H9 (cell line): ENCODE measurements at regions not wholly inside any gene's neighbourhood (a gene's known extent, or its start where the extent isn't known, plus 50 kb on each side); places are given as distances from the start of the nearest gene placed in this dataset.

Experiments
- DNase-seq: peaks from one replicate; pipeline ENCODE4 v3.0.0-alpha.2; 2017
- H2AFZ ChIP-seq: one replicate; pipeline ENCODE4 v1.6.1; 2013; ENCODE audit warnings: mild to moderate bottlenecking, low read length, control low read depth, moderate library complexity
- H2AK5ac ChIP-seq: 2 replicates; pipeline ENCODE4 v1.6.1; 2013; ENCODE audit warnings: low read length, control low read depth, mixed read lengths; ENCODE audit not compliant: insufficient read length
- H2BK120ac ChIP-seq: one replicate; pipeline ENCODE4 v1.6.1; 2013; ENCODE audit warnings: low read depth, mild to moderate bottlenecking, low read length, control low read depth, inconsistent platforms; ENCODE audit not compliant: poor library complexity, severe bottlenecking
- H2BK12ac ChIP-seq: 2 replicates; pipeline ENCODE4 v1.6.1; 2013; ENCODE audit warnings: low read length, control low read depth, mixed read lengths, low read depth; ENCODE audit not compliant: insufficient read length
- H2BK15ac ChIP-seq: 2 replicates; pipeline ENCODE4 v1.6.1; 2013; ENCODE audit warnings: low read depth, low read length, control low read depth
- H2BK20ac ChIP-seq: one replicate; pipeline ENCODE4 v1.6.1; 2013; ENCODE audit warnings: low read depth, mild to moderate bottlenecking, low read length, control low read depth, inconsistent platforms; ENCODE audit not compliant: poor library complexity, severe bottlenecking
- H2BK5ac ChIP-seq: 2 replicates; pipeline ENCODE4 v1.6.1; 2013; ENCODE audit warnings: low read length, control low read depth, mixed read lengths; ENCODE audit not compliant: insufficient read length
- H3K14ac ChIP-seq: 2 replicates; pipeline ENCODE4 v1.6.1; 2013; ENCODE audit warnings: low read length, control low read depth; ENCODE audit not compliant: insufficient read depth
- H3K18ac ChIP-seq: 2 replicates; pipeline ENCODE4 v1.6.1; 2013; ENCODE audit warnings: low read depth, mild to moderate bottlenecking, mixed read lengths, low read length, control low read depth; ENCODE audit not compliant: insufficient read length
- H3K23ac ChIP-seq: 2 replicates; pipeline ENCODE4 v1.6.1; 2013; ENCODE audit warnings: low read length, control low read depth, mixed read lengths, low read depth; ENCODE audit not compliant: insufficient read length
- H3K23me2 ChIP-seq: 2 replicates; pipeline ENCODE4 v1.6.1; 2013; ENCODE audit warnings: low read depth, mild to moderate bottlenecking, mixed read lengths, low read length, control low read depth; ENCODE audit not compliant: insufficient read length, poor library complexity, severe bottlenecking
- H3K27ac ChIP-seq: 2 replicates; pipeline ENCODE4 v1.5.1; 2013; ENCODE audit warnings: low read length, control low read depth, mixed read lengths, low read depth; ENCODE audit not compliant: insufficient read length
- H3K27me3 ChIP-seq: 2 replicates; pipeline ENCODE4 v1.6.1; 2013; ENCODE audit warnings: low read length, control low read depth, inconsistent platforms; ENCODE audit not compliant: insufficient read depth
- H3K4ac ChIP-seq: 2 replicates; pipeline ENCODE4 v1.6.1; 2013; ENCODE audit warnings: low read depth, mild to moderate bottlenecking, control low read depth, inconsistent platforms, low read length, moderate library complexity
- H3K4me1 ChIP-seq: 2 replicates; pipeline ENCODE4 v1.6.1; 2013; ENCODE audit warnings: low read length, control low read depth, inconsistent platforms; ENCODE audit not compliant: insufficient read depth
- H3K4me2 ChIP-seq: 2 replicates; pipeline ENCODE4 v1.6.1; 2013; ENCODE audit warnings: low read length, control low read depth, mixed read lengths; ENCODE audit not compliant: insufficient read length, insufficient read depth
- H3K56ac ChIP-seq: 2 replicates; pipeline ENCODE4 v1.6.1; 2013; ENCODE audit warnings: low read depth, mild to moderate bottlenecking, mixed read lengths, low read length, control low read depth; ENCODE audit not compliant: insufficient read length
- H3K79me1 ChIP-seq: 2 replicates; pipeline ENCODE4 v1.6.1; 2013; ENCODE audit warnings: low read depth, mild to moderate bottlenecking, moderate library complexity, low read length, control low read depth, inconsistent platforms; ENCODE audit not compliant: insufficient read depth, poor library complexity, severe bottlenecking
- H3K79me2 ChIP-seq: 2 replicates; pipeline ENCODE4 v1.6.1; 2013; ENCODE audit warnings: low read length, control low read depth, inconsistent platforms; ENCODE audit not compliant: insufficient read depth
- H3K9ac ChIP-seq: 2 replicates; pipeline ENCODE4 v1.6.1; 2013; ENCODE audit warnings: low read length, control low read depth, mixed read lengths; ENCODE audit not compliant: insufficient read length; ENCODE audit errors: extremely low read depth
- H3K9me3 ChIP-seq: one replicate; pipeline ENCODE4 v1.6.1; 2013; ENCODE audit warnings: low read depth, low read length, inconsistent platforms; ENCODE audit not compliant: control insufficient read depth
- H3T11ph ChIP-seq: one replicate; pipeline ENCODE4 v1.6.1; 2013; ENCODE audit warnings: mild to moderate bottlenecking, low read length, control low read depth, inconsistent platforms
- H4K20me1 ChIP-seq: one replicate; pipeline ENCODE4 v1.6.1; 2013; ENCODE audit not compliant: control insufficient read depth, insufficient read length, insufficient read depth
- H4K5ac ChIP-seq: 2 replicates; pipeline ENCODE4 v1.6.1; 2013; ENCODE audit warnings: low read depth, mild to moderate bottlenecking, mixed read lengths, low read length, control low read depth; ENCODE audit not compliant: insufficient read length
- H4K8ac ChIP-seq: replicated peaks from 2 replicates; pipeline ENCODE4 v1.6.1; 2013; ENCODE audit warnings: low read length, control low read depth, mixed read lengths, low read depth; ENCODE audit not compliant: insufficient read length
- H4K91ac ChIP-seq: 2 replicates; pipeline ENCODE4 v1.6.1; 2013; ENCODE audit warnings: low read depth, mild to moderate bottlenecking, moderate library complexity, mixed read lengths, low read length, control low read depth; ENCODE audit not compliant: insufficient read length
- H3K27ac Mint-ChIP-seq, 3 experiments: 2 replicates in 2 of 3; 3 replicates in 1 of 3; pipeline ENCODE4 v1.8.0; 2020 to 2021; ENCODE audit warnings: mixed read lengths in 3 of 3, mild to moderate bottlenecking in 1 of 3, moderate library complexity in 1 of 3
- H3K27me3 Mint-ChIP-seq: 2 replicates; pipeline ENCODE4 v1.8.0; 2021; ENCODE audit warnings: low read depth, mild to moderate bottlenecking, moderate library complexity, mixed read lengths
- H3K36me3 Mint-ChIP-seq, 3 experiments: 2 replicates in 2 of 3; 3 replicates in 1 of 3; pipeline ENCODE4 v1.8.0; 2020 to 2021; ENCODE audit warnings: low read depth in 3 of 3, mixed read lengths in 3 of 3; ENCODE audit not compliant: insufficient read depth in 1 of 3
- H3K4me1 Mint-ChIP-seq, 2 experiments: 2 replicates each; pipeline ENCODE4 v1.8.0; 2020; ENCODE audit warnings: mixed read lengths in 2 of 2
- H3K4me3 Mint-ChIP-seq, 2 experiments: 2 replicates in 1 of 2; 3 replicates in 1 of 2; pipeline ENCODE4 v1.8.0; 2020 to 2021; ENCODE audit warnings: mild to moderate bottlenecking in 2 of 2, mixed read lengths in 2 of 2, moderate library complexity in 1 of 2
- H3K9me3 Mint-ChIP-seq, 2 experiments: 2 replicates in 1 of 2; 3 replicates in 1 of 2; pipeline ENCODE4 v1.8.0; 2020; ENCODE audit warnings: mild to moderate bottlenecking in 2 of 2, mixed read lengths in 2 of 2, moderate library complexity in 1 of 2
- CTCF ChIP-seq: fragments of 200-600 bp; sonication (generic); conservative IDR thresholded peaks from 3 replicates; pipeline ENCODE4 v1.8.0; 2021; ENCODE audit warnings: antibody characterized with exemption, mild to moderate bottlenecking

- H2BK120ac ChIP-seq = no peak overlapping the region
- H3K56ac ChIP-seq = no peak overlapping the region
- no peak overlapping the region for H3K4me2 ChIP-seq
- no peak overlapping the region for H3K4ac ChIP-seq
- DNase-seq = no peak
- H3K4me1 ChIP-seq = no peaks in the 10 kb centered on the region
- H3K9ac ChIP-seq = no peak overlapping the region
- H4K5ac ChIP-seq = no peak overlapping the region
- H3K18ac ChIP-seq = no peak overlapping the region
- no peak overlapping the region for H3K27ac ChIP-seq
- Mint-ChIP-seq H3K4me1 (no peaks in the 10 kb centered on the region), H3K4me3 (no peak overlapping the region), H3K27ac (no peak overlapping the region), H3K9me3 (peaks cover 2 to 4% of the 10 kb centered on the region in 2 experiments; a peak in 4 of 5 replicates), H3K27me3 (no peaks in the 10 kb centered on the region), H3K36me3 (peaks cover 0 to 2% (median 0%) of the 10 kb centered on the region in 3 experiments; a peak in 3 of 7 replicates)
- H4K8ac ChIP-seq = no peak overlapping the region
- H2BK15ac ChIP-seq = no peak overlapping the region
- no peak overlapping the region for H2BK12ac ChIP-seq
- no peak overlapping the region for H4K91ac ChIP-seq
- H3K27me3 ChIP-seq = no peaks in the 10 kb centered on the region
- H2BK5ac ChIP-seq = no peak overlapping the region
- no peak overlapping the region for H3T11ph ChIP-seq
- no peak overlapping the region for H2AK5ac ChIP-seq
- no peak overlapping the region for H2BK20ac ChIP-seq
- H3K14ac ChIP-seq = no peak overlapping the region
- no peaks in the 10 kb centered on the region for H3K9me3 ChIP-seq
- no peaks in the 10 kb centered on the region for H3K23me2 ChIP-seq
- no peak overlapping the region for H2AFZ ChIP-seq
- no peak overlapping the region for H3K23ac ChIP-seq
- no peaks in the 10 kb centered on the region for H3K79me2 ChIP-seq
- no peak for TF ChIP-seq CTCF
- H4K20me1 ChIP-seq = no peaks in the 10 kb centered on the region
- no peaks in the 10 kb centered on the region for H3K79me1 ChIP-seq
Measured at GRCh38 chr11:40054631-40055030, 1404.8 kb downstream of the LRRC4C start.
